CD4-positive, alpha-beta T cell treated with Interferon gamma for 1 hour (primary cell): ENCODE measurements at regions not wholly inside any gene's neighbourhood (a gene's known extent, or its start where the extent isn't known, plus 50 kb on each side); places are given as distances from the start of the nearest gene placed in this dataset.
"Not testable (repeated sequence)": the region's sequence is repeated elsewhere in the genome, so short reads cannot be mapped to it uniquely, and the experiment has no call there.

Experiments
- DNase-seq: peaks from one replicate; pipeline ENCODE4 v3.0.0-alpha.2; 2020

GRCh38 chr10:9470581-9470980 is 1416.1 kb downstream of the GATA3 start:
- DNase-seq = no peak

GRCh38 chr10:9501944-9502343 is 1447.5 kb downstream of the GATA3 start:
- no peak for DNase-seq

GRCh38 chr10:9504227-9504626 is 1449.7 kb downstream of the GATA3 start:
- DNase-seq = no peak

GRCh38 chr10:9505546-9505945 is 1451.1 kb downstream of the GATA3 start:
- no peak for DNase-seq

- DNase-seq = no peak
Observed at GRCh38 chr10:9508606-9509005, 1454.1 kb downstream of the GATA3 start.

GRCh38 chr10:9510626-9511025 is 1456.1 kb downstream of the GATA3 start:
- DNase-seq = no peak

- no peak for DNase-seq
Observed at GRCh38 chr10:9515922-9516321, 1461.4 kb downstream of the GATA3 start.

GRCh38 chr10:9535744-9536143 is 1481.3 kb downstream of the GATA3 start:
- DNase-seq = no peak

GRCh38 chr10:9545073-9545472 is 1472.6 kb upstream of the CELF2 start:
- no peak for DNase-seq

- DNase-seq = no peak
Observed at GRCh38 chr10:9547936-9548904, 1469.5 kb upstream of the CELF2 start.

- no peak for DNase-seq
Observed at GRCh38 chr10:9550810-9551209, 1466.9 kb upstream of the CELF2 start.

GRCh38 chr10:9554321-9554720 is 1463.4 kb upstream of the CELF2 start:
- DNase-seq = no peak

- no peak for DNase-seq
Observed at GRCh38 chr10:9560976-9561375, 1456.7 kb upstream of the CELF2 start.

GRCh38 chr10:9561821-9562505 is 1455.7 kb upstream of the CELF2 start:
- DNase-seq = no peak

- DNase-seq = no peak
Observed at GRCh38 chr10:9577746-9578145, 1439.9 kb upstream of the CELF2 start.

GRCh38 chr10:9579110-9579705 is 1438.5 kb upstream of the CELF2 start:
- DNase-seq = no peak

- not testable (repeated sequence) for DNase-seq
Observed at GRCh38 chr10:9582803-9583202, 1434.9 kb upstream of the CELF2 start.

GRCh38 chr10:9596368-9596920 is 1421.2 kb upstream of the CELF2 start:
- DNase-seq = no peak

GRCh38 chr10:9602998-9603397 is 1414.7 kb upstream of the CELF2 start:
- DNase-seq = no peak

- DNase-seq = no peak
Observed at GRCh38 chr10:9603972-9604371, 1413.7 kb upstream of the CELF2 start.

- DNase-seq = no peak
Observed at GRCh38 chr10:9605231-9605630, 1412.4 kb upstream of the CELF2 start.

GRCh38 chr10:9608602-9609001 is 1409.1 kb upstream of the CELF2 start:
- DNase-seq = no peak

GRCh38 chr10:9613338-9614075 is 1404.2 kb upstream of the CELF2 start:
- DNase-seq = no peak
